ENCODE measurements at regions not wholly inside any gene's neighbourhood (a gene's known extent, or its start where the extent isn't known, plus 50 kb on each side); places are given as distances from the start of the nearest gene placed in this dataset.

GRCh38 chrX:74220277-74220676 is 83.7 kb upstream of the ZCCHC13 start:
- TF ChIP-seq CTCF (IDR thresholded peaks at IDR 0.05): no peak
- TF ChIP-seq POLR2A (IDR thresholded peaks at IDR 0.05): no peak
